H1 (cell line): ENCODE measurements at regions not wholly inside any gene's neighbourhood (a gene's known extent, or its start where the extent isn't known, plus 50 kb on each side); places are given as distances from the start of the nearest gene placed in this dataset.

Source experiments
- HDAC6 ChIP-seq: IDR thresholded peaks from one replicate; pipeline ENCODE4 v1.7.1; 2012; ENCODE audit warnings: low read depth, mild to moderate bottlenecking, inconsistent platforms, low read length, moderate library complexity
- KDM1A ChIP-seq: fragments of 200-600, 300-600 bp; sonication (generic); IDR thresholded peaks from 2 replicates; pipeline ENCODE4 v1.7.1; 2016; ENCODE audit warnings: mild to moderate bottlenecking, low read length, borderline replicate concordance
- RBBP5 ChIP-seq: IDR thresholded peaks from 2 replicates; pipeline ENCODE4 v1.7.1; 2012; ENCODE audit warnings: low read depth, mild to moderate bottlenecking, inconsistent platforms, low read length, moderate library complexity, borderline replicate concordance
- SIN3A ChIP-seq, 2 experiments: IDR thresholded peaks in 1 of 2; conservative IDR thresholded peaks in 1 of 2; 2 replicates each; pipeline ENCODE4 v1.6.1; 2011 to 2012; ENCODE audit warnings: low read length in 2 of 2, improper control_type of control experiment in 1 of 2, low read depth in 1 of 2, mild to moderate bottlenecking in 1 of 2

DNA sequence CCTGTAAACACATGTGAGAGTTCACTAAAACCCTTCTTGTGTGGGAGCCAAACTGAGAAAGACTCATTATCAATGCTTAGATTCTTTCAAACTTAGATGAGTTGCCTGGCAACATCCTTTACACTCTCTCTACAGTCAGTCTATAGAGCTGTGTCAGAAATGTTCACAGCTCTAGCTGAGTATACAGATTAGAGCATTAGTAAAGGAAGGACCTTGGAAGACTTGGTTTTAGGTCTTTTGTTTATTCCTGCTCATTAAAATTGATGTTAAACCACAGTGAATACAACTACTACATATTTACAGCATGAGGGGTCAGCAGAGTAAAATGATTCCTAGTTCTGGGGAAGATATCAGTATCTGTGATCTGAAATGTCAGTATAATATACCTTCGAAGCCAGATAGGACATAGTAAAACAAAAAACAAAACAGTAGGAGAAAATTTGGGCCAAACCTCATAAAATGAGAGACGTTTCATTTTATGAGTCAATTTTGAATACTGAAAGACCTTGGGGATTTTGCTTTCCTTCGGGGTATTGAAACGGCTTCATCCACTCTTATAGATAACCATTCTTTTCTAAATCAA, 186.0 kb downstream of the TANC2 start (continued):
- no peak for TF ChIP-seq SIN3A (conservative IDR thresholded peaks at IDR 0.05 in 1 of 2, IDR thresholded peaks at IDR 0.05 in 1 of 2; ENCODE audit: low read depth in 1 of 2, low read length in 2 of 2)
- TF ChIP-seq HDAC6, result no peak
- TF ChIP-seq KDM1A, result no peak
- no peak for TF ChIP-seq RBBP5
